Calu3 (cell line): ENCODE measurements at regions not wholly inside any gene's neighbourhood (a gene's known extent, or its start where the extent isn't known, plus 50 kb on each side); places are given as distances from the start of the nearest gene placed in this dataset.

Experiments
- BruUV-seq: library from RNA; stranded (reverse); fragments of 400-500 nt; replicated peaks from 2 replicates; lab custom pipeline; 2021; lab: Mats Ljungman, UMichigan
- CTCF ChIA-PET: fragments of 300-600 bp; sonication (Branson Sonifier 250); formaldehyde crosslinking; loops from one replicate; lab custom pipeline; 2022; ENCODE audit warnings: antibody characterized with exemption; lab: Charles Lee
- DNase-seq: peaks from one replicate; pipeline ENCODE4 v3.0.0; 2022
- H3K27ac Mint-ChIP-seq: one replicate; pipeline ENCODE4 v1.8.0; 2022; ENCODE audit warnings: mixed read lengths; ENCODE audit not compliant: unreplicated experiment
- H3K27me3 Mint-ChIP-seq: one replicate; pipeline ENCODE4 v1.8.0; 2022; ENCODE audit warnings: mixed read lengths; ENCODE audit not compliant: unreplicated experiment
- H3K36me3 Mint-ChIP-seq: one replicate; pipeline ENCODE4 v1.8.0; 2022; ENCODE audit warnings: mild to moderate bottlenecking, moderate library complexity, mixed read lengths; ENCODE audit not compliant: insufficient read depth, unreplicated experiment
- H3K4me1 Mint-ChIP-seq: one replicate; pipeline ENCODE4 v1.8.0; 2022; ENCODE audit warnings: mild to moderate bottlenecking, low read depth, mixed read lengths; ENCODE audit not compliant: unreplicated experiment
- H3K4me3 Mint-ChIP-seq: one replicate; pipeline ENCODE4 v1.8.0; 2022; ENCODE audit warnings: mild to moderate bottlenecking, low read depth, moderate library complexity, mixed read lengths; ENCODE audit not compliant: unreplicated experiment
- H3K9me3 Mint-ChIP-seq: one replicate; pipeline ENCODE4 v1.8.0; 2022; ENCODE audit warnings: low read depth, mixed read lengths; ENCODE audit not compliant: unreplicated experiment
- intact Hi-C: fragments of 100-400 bp; cut with micrococcal nuclease; formaldehyde crosslinking; loops from one replicate; pipeline ENCODE4 v1.10.0; 2022; ENCODE audit not compliant: unreplicated experiment
- TF ChIP-seq, protein P1 (sequence below): fragments of 200-600 bp; IDR thresholded peaks from one replicate; pipeline ENCODE4 v1.8.0; 2022; ENCODE audit warnings: antibody characterized with exemption; ENCODE audit not compliant: unreplicated experiment

DNA sequence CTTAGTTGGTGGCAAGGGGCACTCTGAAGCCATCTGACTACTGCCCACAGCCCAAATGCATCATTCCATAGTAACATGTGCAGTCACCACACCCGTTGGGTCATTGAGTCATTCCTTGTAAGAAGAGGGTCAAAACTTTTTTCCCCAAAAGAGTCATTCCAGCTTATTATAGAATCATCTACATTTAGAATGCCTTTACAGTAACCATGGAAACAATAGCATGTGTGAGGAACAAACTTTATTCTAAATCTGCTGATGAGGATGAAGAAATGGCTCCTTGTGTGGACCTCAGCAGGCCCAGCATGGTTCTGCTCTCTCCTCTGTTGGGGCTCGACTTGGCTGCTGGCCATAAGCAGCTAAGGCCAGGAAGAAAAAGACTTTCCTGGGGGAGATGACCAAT lies 111.2 kb upstream of the PTPRT start:
- Mint-ChIP-seq H3K27me3 (peaks cover 65% of the 10 kb centered on the region), H3K4me1 (no peaks in the 10 kb centered on the region), H3K4me3 (no peak overlapping the region), H3K36me3 (no peaks in the 10 kb centered on the region), H3K9me3 (no peaks in the 10 kb centered on the region), H3K27ac (no peak overlapping the region)
- BruUV-seq: no TSS peak
- TF ChIP-seq, protein P1, sequence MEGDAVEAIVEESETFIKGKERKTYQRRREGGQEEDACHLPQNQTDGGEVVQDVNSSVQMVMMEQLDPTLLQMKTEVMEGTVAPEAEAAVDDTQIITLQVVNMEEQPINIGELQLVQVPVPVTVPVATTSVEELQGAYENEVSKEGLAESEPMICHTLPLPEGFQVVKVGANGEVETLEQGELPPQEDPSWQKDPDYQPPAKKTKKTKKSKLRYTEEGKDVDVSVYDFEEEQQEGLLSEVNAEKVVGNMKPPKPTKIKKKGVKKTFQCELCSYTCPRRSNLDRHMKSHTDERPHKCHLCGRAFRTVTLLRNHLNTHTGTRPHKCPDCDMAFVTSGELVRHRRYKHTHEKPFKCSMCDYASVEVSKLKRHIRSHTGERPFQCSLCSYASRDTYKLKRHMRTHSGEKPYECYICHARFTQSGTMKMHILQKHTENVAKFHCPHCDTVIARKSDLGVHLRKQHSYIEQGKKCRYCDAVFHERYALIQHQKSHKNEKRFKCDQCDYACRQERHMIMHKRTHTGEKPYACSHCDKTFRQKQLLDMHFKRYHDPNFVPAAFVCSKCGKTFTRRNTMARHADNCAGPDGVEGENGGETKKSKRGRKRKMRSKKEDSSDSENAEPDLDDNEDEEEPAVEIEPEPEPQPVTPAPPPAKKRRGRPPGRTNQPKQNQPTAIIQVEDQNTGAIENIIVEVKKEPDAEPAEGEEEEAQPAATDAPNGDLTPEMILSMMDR: no peak
- no peak for DNase-seq
- intact Hi-C loops: no loop called here
- CTCF ChIA-PET: no interaction called here

DNA sequence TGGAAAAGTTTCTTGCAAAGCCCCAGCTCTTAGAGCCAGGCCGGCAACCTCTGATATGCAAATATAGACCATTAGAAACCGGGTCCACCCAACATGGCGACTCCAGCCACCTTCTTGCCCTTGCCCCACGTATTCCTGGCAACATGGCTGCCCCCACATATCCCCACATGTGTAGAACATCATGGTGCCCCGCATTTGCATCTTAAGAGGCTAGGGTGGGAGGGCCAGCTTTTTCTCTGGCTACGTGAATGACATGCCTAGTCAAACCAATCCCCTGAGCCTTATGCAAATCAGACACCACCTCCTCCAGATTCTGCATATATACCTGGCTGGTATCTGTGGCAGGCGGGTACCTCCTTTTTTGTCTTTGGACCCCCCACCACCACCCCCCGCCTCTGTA lies 106.1 kb upstream of the PTPRT start:
- TF ChIP-seq, protein P1: no peak
- Mint-ChIP-seq H3K36me3 (no peaks in the 10 kb centered on the region), H3K27ac (no peak overlapping the region), H3K4me3 (no peak overlapping the region), H3K27me3 (peaks cover 76% of the 10 kb centered on the region), H3K9me3 (no peaks in the 10 kb centered on the region), H3K4me1 (no peaks in the 10 kb centered on the region)
- CTCF ChIA-PET: interaction anchor here (0.6 to 0.7 kb wide), 2 partner anchors 130 to 210 kb away, joined by 3 to 5 read pairs; no protein-coding TSS in a partner anchor
- intact Hi-C loops: no loop called here
- no TSS peak for BruUV-seq
- DNase-seq: no peak

DNA sequence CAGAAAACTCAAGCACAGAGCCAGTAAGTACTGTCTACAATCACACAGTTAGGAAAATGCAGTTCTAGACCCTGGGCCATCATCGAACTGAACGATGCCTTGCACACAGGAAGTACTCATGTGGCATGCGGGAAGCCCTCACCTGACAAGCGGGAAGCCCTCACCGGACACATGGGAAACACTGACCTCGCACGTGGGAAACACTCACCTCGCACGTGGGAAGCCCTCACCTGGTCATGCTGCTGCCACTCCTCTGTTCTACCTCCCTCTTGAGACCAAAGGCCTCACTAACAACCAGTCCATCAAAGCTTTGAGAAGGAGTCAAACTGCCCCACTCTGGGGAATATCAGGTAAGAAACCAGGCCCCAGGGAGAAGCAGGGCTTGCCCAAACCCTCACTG lies 105.6 kb upstream of the PTPRT start:
- H3K36me3 Mint-ChIP-seq: no peaks in the 10 kb centered on the region
- no peaks in the 10 kb centered on the region for H3K4me1 Mint-ChIP-seq
- DNase-seq: no peak
- no peak overlapping the region for H3K27ac Mint-ChIP-seq
- H3K9me3 Mint-ChIP-seq: no peaks in the 10 kb centered on the region
- TF ChIP-seq, protein P1: no peak
- no TSS peak for BruUV-seq
- CTCF ChIA-PET: interaction anchor here (0.6 to 0.7 kb wide), 2 partner anchors 129 to 210 kb away, joined by 3 to 5 read pairs; no protein-coding TSS in a partner anchor
- peaks cover 82% of the 10 kb centered on the region for H3K27me3 Mint-ChIP-seq
- intact Hi-C loops: no loop called here
- H3K4me3 Mint-ChIP-seq: no peak overlapping the region

DNA sequence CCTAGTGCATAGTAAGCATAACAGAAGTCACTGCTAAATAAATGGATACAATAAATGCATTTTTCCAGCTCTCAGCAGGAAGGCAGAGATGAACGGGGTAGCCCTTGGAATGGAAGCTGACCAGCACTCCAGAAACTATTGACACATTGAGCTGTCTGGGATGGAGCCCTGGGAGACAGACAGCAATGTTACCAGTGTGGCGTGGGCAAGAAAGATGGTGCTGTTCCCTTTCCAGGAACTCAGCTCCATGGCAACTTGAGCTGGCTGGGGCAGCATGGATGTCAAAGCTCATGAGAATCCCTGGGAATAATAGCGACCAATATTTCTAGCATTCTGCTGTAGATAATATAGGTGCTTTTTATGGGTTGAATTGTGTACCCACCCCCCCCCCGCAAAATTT lies 104.3 kb upstream of the PTPRT start:
- CTCF ChIA-PET: no interaction called here
- no peak overlapping the region for H3K27ac Mint-ChIP-seq
- TF ChIP-seq, protein P1: no peak
- no peaks in the 10 kb centered on the region for H3K4me1 Mint-ChIP-seq
- intact Hi-C loops: no loop called here
- no peaks in the 10 kb centered on the region for H3K9me3 Mint-ChIP-seq
- H3K4me3 Mint-ChIP-seq: no peak overlapping the region
- no peak for DNase-seq
- H3K36me3 Mint-ChIP-seq: no peaks in the 10 kb centered on the region
- BruUV-seq: no TSS peak
- H3K27me3 Mint-ChIP-seq: peaks cover 79% of the 10 kb centered on the region
